GM18951 (cell line): ENCODE measurements at regions not wholly inside any gene's neighbourhood (a gene's known extent, or its start where the extent isn't known, plus 50 kb on each side); places are given as distances from the start of the nearest gene placed in this dataset.

Source experiments
- POLR2A ChIP-seq: IDR thresholded peaks from 4 replicates; pipeline ENCODE4 v1.6.1; 2011; ENCODE audit warnings: mild to moderate bottlenecking; ENCODE audit not compliant: insufficient read length, insufficient read depth; ENCODE audit errors: extremely low read depth
- in situ Hi-C: fragments of 300-500 bp; cut with MboI; formaldehyde crosslinking; loops from one replicate; pipeline ENCODE4 v1.12.0; 2022; ENCODE audit warnings: low sequenced_read_pairs, mixed read lengths, inconsistent platforms; ENCODE audit not compliant: unreplicated experiment

DNA sequence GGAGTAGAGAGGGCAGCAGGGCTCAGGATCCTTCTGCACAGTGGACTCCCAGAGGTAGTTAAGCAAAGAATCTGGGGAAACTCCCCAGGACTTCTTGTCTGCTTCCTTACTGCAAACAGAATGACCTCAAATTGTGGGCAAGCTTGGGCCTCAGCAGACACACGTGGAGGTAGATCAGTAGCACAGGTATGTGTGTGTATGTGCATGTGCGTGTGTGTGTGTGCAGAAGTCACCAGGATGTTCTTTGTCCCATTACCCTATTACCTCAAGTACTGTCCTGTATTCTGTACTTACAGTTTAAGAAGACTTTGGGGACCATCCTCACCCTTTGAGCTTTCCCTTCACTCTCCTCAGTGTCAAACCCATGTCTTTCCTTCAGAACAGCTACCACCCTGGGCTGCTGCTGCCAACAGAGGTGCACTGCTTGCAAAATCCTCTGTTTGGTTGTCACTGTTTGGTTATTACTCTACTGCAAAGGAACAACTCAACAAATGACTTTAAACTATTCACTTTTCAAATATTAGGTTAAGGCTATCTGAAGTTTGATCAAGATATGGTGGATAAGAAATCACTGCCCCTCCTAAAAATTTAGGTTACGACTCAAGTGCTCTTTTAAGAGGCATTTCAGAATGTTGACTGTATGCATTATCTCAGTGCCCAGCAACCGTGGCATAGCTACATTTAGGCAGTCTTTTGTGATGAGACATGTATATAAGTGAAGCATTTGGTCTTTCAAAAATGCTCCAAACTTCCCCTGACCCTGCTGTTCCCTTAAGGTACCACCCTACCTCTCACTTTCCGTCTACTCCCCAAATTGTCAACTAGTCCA lies 78.2 kb upstream of the MBIP start:
- TF ChIP-seq POLR2A, result no peak
- in situ Hi-C loops, result no loop called here

DNA sequence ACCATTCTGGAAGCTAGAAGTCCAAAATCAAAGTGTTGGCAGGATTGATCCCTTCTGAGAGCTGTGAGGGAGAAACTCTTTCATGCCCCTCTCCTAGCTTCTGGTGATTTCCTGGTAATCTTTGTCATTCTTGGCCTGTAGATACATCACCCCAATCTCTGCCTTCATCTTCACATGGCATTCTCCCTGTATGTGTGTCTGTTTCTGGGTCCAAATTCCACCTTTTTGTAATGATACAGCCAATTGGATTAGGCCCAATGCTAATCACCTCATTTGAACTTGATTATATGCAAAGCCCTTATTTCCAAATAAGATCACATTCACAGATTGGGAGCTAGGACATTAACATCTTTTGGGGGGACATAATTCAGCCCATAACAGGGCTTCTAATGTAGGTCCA lies 76.9 kb upstream of the MBIP start:
- in situ Hi-C loops, result no loop called here
- TF ChIP-seq POLR2A, result no peak

DNA sequence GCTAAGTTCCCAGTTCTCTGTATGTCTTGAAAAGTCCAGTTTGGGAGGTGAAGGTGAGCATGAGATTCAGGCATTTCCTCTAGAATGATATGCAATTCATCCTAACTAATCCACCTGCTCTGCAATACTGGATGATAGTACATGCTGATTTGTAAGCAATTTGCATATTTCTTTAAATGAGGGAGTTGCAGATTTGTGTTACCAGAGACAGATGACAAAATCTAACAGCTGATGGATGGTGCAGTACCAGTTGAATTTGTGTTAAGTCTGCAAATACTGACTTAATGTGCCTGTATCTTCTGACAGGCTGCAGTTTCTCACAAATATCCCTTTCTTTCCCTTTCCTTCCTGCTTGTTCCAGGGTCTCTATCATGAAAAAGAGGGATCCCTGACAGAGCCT lies 76.4 kb upstream of the MBIP start:
- in situ Hi-C loops, result no loop called here
- TF ChIP-seq POLR2A, result no peak

DNA sequence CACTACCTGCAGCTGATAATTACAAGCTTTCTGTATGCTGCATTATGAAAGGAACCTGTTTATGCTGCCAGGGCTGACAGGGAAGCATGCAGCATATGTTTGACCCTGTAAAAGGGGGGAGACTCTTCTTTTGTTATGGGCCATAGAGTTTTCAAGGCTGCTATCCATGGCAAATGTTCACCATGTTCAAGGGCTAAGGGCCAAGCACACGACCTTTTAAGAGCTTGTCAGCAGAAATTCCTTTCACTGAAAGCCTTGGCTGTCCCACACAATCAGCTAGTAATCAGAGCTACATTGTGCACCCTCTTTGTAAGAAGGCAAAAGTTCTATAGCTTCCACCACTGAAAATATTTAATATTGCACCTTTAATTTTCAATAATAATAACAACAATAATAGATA lies 74.2 kb upstream of the MBIP start:
- in situ Hi-C loops, result no loop called here
- no peak for TF ChIP-seq POLR2A

DNA sequence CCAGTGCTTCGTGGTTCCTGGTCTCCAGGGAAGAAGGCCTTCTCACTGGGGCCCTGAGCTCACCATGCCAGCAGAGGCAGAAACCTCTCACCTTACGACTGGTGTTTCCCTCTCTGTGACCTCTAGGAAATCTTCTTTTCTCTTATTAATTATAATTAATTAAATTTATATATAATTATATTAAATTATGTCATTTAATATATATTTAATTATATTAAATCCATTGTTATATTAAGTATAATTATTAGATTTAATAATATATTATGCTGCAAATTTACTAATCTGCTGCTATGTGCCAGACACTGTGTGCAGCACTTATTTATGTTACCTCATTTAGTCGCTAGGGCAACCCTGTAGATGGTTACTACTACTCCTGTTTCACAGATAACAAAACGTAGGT lies 70.3 kb upstream of the MBIP start:
- TF ChIP-seq POLR2A, result no peak
- in situ Hi-C loops, result no loop called here

DNA sequence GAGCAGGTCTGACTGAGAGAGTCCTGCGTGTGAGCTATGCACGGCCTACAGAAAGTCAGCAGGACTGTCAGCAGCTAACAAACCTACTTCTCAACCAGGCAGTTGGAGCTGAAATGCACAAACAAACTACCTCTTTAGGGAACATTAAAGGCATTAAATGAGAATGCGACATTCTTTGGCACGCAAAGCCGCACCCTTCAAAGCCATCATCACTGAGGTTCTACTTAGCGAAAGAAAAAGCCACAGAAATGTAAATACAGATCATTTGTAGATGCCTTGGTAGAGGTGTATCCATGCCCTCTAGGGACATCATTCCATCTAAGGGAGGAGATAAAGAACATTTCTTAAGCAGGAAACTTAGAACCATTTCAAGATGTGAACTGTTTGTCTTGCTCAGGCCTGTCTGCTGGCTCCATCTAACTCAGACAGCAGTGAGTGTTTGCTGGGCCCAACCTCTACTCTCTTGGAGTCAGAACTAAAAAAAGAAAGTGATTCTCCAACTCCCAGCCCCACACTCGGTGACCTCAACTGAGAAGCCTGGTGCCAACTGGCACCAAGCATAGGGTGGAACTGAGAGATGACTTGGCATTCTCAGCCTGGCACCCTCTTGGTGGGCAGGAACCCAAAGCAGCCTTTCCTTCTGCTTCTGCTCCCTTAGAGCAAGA lies 63.5 kb upstream of the MBIP start:
- in situ Hi-C loops, result no loop called here

DNA sequence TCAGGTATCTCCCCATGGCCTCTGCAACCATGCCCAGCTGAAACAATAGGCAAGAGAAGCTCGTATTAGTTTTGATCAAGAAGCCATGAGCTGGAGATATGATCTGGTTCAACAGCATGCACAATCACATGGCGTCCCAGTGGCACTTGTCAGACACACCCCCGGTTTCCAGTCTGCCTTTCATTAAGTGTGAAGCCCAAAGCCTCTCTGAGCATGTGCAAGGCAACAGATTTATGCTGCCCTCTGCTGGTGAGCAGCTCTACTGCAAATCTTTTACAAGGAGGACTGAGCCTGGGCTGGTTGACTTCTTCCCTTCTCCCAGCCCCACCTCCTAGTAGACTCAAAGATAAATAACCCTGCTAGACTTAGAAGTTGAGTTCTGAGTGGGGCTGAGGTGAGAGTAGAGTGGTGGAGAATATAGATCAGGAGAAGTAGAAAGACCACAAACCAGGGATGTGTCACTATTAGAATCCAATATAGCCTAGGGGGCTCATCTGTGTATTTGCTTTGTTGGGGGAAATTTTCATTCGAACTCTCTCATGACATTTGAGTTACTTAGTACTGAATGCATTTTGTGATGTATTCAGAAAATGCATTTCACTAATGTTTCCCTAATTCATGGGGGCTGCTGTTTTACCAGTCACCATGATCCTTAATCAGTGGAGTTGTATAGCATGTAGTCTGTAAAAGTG lies 53.7 kb upstream of the MBIP start:
- in situ Hi-C loops, result loop anchor here (10.0 kb wide), 2 partner anchors 299 to 479 kb away; no protein-coding TSS in a partner anchor
- TF ChIP-seq POLR2A, result no peak

More for the DNA sequence above, 63.5 kb upstream of the MBIP start:
- TF ChIP-seq POLR2A, result no peak
